ENCODE measurements at regions not wholly inside any gene's neighbourhood (a gene's known extent, or its start where the extent isn't known, plus 50 kb on each side); places are given as distances from the start of the nearest gene placed in this dataset.

DNA sequence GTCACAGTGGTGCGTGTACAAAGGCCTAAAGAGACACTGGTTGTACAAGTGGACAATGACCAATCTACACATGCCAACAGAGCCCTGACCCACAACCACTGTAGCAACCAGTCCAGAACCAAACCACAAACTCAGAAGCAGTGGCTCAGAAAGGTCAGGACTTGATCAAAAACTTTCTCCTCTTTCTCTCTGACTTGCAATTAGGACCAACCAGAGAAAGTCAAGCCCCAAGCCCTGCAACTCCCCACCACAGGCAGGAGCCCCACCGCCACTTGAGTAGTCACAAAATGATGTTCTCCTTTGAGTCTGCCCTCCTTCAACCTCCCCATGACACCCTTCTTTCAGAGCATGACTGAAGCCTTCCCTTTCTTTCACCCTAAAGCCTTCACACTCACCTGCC, 291.8 kb downstream of the CDH10 start:
- TF ChIP-seq, protein P1, sequence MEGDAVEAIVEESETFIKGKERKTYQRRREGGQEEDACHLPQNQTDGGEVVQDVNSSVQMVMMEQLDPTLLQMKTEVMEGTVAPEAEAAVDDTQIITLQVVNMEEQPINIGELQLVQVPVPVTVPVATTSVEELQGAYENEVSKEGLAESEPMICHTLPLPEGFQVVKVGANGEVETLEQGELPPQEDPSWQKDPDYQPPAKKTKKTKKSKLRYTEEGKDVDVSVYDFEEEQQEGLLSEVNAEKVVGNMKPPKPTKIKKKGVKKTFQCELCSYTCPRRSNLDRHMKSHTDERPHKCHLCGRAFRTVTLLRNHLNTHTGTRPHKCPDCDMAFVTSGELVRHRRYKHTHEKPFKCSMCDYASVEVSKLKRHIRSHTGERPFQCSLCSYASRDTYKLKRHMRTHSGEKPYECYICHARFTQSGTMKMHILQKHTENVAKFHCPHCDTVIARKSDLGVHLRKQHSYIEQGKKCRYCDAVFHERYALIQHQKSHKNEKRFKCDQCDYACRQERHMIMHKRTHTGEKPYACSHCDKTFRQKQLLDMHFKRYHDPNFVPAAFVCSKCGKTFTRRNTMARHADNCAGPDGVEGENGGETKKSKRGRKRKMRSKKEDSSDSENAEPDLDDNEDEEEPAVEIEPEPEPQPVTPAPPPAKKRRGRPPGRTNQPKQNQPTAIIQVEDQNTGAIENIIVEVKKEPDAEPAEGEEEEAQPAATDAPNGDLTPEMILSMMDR (conservative IDR thresholded peaks at IDR 0.05 in 1 of 2, IDR thresholded peaks at IDR 0.05 in 1 of 2; ENCODE audit: low read depth in 1 of 2, low read length in 2 of 2): no peak
- TF ChIP-seq EZH2 (IDR thresholded peaks at IDR 0.05; ENCODE audit: low read length, missing control alignments): no peak
- no peaks in the 10 kb centered on the region for H3K79me2 ChIP-seq (ENCODE audit: control insufficient read depth, insufficient read depth, low read length)
- no peaks in the 10 kb centered on the region for H3K36me3 ChIP-seq (ENCODE audit: control insufficient read depth, insufficient read depth, low read length)
- no peak overlapping the region for H3K27ac ChIP-seq (ENCODE audit: insufficient read depth, low read length)
- H3K4me1 ChIP-seq (ENCODE audit: control insufficient read depth, extremely low read depth, insufficient read depth, low read length): no peaks in the 10 kb centered on the region
- no peaks in the 10 kb centered on the region for H3K9me3 ChIP-seq (ENCODE audit: control insufficient read depth, insufficient read depth, low read depth, low read length)
- no peak overlapping the region for H3K4me2 ChIP-seq (ENCODE audit: extremely low read depth, insufficient read depth, low read length)
- no peaks in the 10 kb centered on the region for H3K27me3 ChIP-seq (ENCODE audit: control insufficient read depth, insufficient read depth, low read length)
- H3K4me3 ChIP-seq (replicated peaks in 1 of 4; ENCODE audit: control extremely low read depth in 1 of 4, insufficient read depth in 1 of 4, low read depth in 3 of 4, low read length in 4 of 4): no peak overlapping the region
- no peak overlapping the region for H3K9ac ChIP-seq (ENCODE audit: insufficient read depth, low read length)
- no peaks in the 10 kb centered on the region for H4K20me1 ChIP-seq (ENCODE audit: control insufficient read depth, extremely low read depth, insufficient read depth, low read length)
- no peak overlapping the region for H2AFZ ChIP-seq (ENCODE audit: low read length)
- no peak for DNase-seq (ENCODE audit: low read depth in 2 of 2)

DNA sequence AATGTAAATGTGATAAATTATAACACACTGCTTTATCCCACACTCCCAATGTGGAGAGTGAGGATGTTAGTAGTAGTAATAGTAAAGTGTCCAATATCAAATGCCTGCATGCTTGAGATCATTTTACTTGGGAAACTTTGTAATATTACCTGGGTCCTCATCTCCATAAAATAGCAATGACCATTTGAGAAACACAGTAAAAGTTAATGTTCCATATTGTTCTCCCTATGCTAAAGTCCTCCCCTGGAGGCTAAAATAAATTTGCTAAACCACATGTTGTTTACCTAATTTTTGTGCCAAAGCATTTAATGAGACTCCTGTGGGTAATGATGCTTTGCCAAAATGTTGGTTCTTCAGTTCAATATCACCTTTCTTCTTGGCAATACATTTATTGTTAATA, 291.2 kb downstream of the CDH10 start:
- Histone ChIP-seq H2AFZ (ENCODE audit: low read length) (no peak overlapping the region), H3K27me3 (ENCODE audit: control insufficient read depth, insufficient read depth, low read length) (no peaks in the 10 kb centered on the region)
- TF ChIP-seq EZH2 (IDR thresholded peaks at IDR 0.05; ENCODE audit: low read length, missing control alignments): no peak
- TF ChIP-seq, protein P1 (conservative IDR thresholded peaks at IDR 0.05 in 1 of 2, IDR thresholded peaks at IDR 0.05 in 1 of 2; ENCODE audit: low read depth in 1 of 2, low read length in 2 of 2): no peak

DNA sequence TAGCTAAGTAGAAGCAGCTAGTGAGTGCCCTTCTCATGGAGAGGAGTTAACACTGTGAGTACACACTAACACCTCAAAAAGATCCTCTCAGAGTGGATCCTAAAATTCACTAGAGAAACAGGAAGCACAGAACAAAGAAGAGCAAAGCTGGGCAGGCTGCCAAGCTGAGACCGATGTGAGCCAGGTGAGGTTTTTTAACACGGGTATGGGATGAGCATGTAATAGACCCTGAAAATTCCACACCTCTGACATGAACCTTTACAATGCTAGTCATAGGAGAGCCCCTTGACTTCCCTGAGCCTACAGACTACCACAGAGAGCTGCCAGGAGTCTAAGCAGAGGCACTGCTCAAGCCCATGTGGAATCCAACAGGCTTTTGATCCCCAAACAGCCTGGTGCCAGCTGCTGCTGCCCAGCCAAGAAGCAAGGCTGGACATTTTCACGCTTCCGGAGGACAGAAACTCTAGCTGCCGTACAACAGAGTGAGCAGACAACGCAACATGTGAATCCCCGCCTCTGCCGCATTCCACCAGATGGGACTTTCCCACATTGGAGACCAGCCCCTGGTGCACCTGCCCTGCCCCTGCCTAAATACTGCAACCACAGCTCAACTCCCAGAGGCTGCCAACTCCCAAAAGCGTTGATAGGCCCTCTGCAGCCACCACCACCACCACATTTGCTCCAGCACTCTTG, 280.8 kb downstream of the CDH10 start:
- Histone ChIP-seq H3K36me3 (ENCODE audit: control insufficient read depth, insufficient read depth, low read length) (no peaks in the 10 kb centered on the region), H4K20me1 (ENCODE audit: control insufficient read depth, extremely low read depth, insufficient read depth, low read length) (no peaks in the 10 kb centered on the region), H3K4me1 (ENCODE audit: control insufficient read depth, extremely low read depth, insufficient read depth, low read length) (no peaks in the 10 kb centered on the region), H2AFZ (ENCODE audit: low read length) (no peak overlapping the region), H3K4me2 (ENCODE audit: extremely low read depth, insufficient read depth, low read length) (no peak overlapping the region), H3K79me2 (ENCODE audit: control insufficient read depth, insufficient read depth, low read length) (no peaks in the 10 kb centered on the region), H3K9ac (ENCODE audit: insufficient read depth, low read length) (no peak overlapping the region), H3K27me3 (ENCODE audit: control insufficient read depth, insufficient read depth, low read length) (no peaks in the 10 kb centered on the region), H3K9me3 (ENCODE audit: control insufficient read depth, insufficient read depth, low read depth, low read length) (no peaks in the 10 kb centered on the region), H3K4me3 (replicated peaks in 1 of 4; ENCODE audit: control extremely low read depth in 1 of 4, insufficient read depth in 1 of 4, low read depth in 3 of 4, low read length in 4 of 4) (no peak overlapping the region), H3K27ac (ENCODE audit: insufficient read depth, low read length) (no peak overlapping the region)
- no peak for TF ChIP-seq EZH2 (IDR thresholded peaks at IDR 0.05; ENCODE audit: low read length, missing control alignments)
- TF ChIP-seq, protein P1 (conservative IDR thresholded peaks at IDR 0.05 in 1 of 2, IDR thresholded peaks at IDR 0.05 in 1 of 2; ENCODE audit: low read depth in 1 of 2, low read length in 2 of 2): no peak
- no peak for DNase-seq (ENCODE audit: low read depth in 2 of 2)

More for the DNA sequence above, 291.2 kb downstream of the CDH10 start:
- no peak overlapping the region for H3K4me2 ChIP-seq (ENCODE audit: extremely low read depth, insufficient read depth, low read length)
- no peak overlapping the region for H3K27ac ChIP-seq (ENCODE audit: insufficient read depth, low read length)
- H3K79me2 ChIP-seq (ENCODE audit: control insufficient read depth, insufficient read depth, low read length): no peaks in the 10 kb centered on the region
- H3K9me3 ChIP-seq (ENCODE audit: control insufficient read depth, insufficient read depth, low read depth, low read length): no peaks in the 10 kb centered on the region
- H3K4me1 ChIP-seq (ENCODE audit: control insufficient read depth, extremely low read depth, insufficient read depth, low read length): no peaks in the 10 kb centered on the region
- H3K9ac ChIP-seq (ENCODE audit: insufficient read depth, low read length): no peak overlapping the region
- H4K20me1 ChIP-seq (ENCODE audit: control insufficient read depth, extremely low read depth, insufficient read depth, low read length): no peaks in the 10 kb centered on the region
- no peak overlapping the region for H3K4me3 ChIP-seq (replicated peaks in 1 of 4; ENCODE audit: control extremely low read depth in 1 of 4, insufficient read depth in 1 of 4, low read depth in 3 of 4, low read length in 4 of 4)
- no peaks in the 10 kb centered on the region for H3K36me3 ChIP-seq (ENCODE audit: control insufficient read depth, insufficient read depth, low read length)
- DNase-seq (ENCODE audit: low read depth in 2 of 2): no peak

Measured in fibroblast of lung (primary cell).